Pulmonary artery endothelial cell (primary cell): ENCODE measurements at regions not wholly inside any gene's neighbourhood (a gene's known extent, or its start where the extent isn't known, plus 50 kb on each side); places are given as distances from the start of the nearest gene placed in this dataset.
A peak's percentile ranks its signal among the peaks of the same experiment; 100 is the strongest.

Experiments used
- DNase-seq: peaks from one replicate; pipeline ENCODE4 v3.0.0-alpha.2; 2011; ENCODE audit warnings: low read depth, low spot score

- DNase-seq = no peak
Observed at GRCh38 chr7:20021831-20022230, 195.4 kb downstream of the MACC1 start.

DNA sequence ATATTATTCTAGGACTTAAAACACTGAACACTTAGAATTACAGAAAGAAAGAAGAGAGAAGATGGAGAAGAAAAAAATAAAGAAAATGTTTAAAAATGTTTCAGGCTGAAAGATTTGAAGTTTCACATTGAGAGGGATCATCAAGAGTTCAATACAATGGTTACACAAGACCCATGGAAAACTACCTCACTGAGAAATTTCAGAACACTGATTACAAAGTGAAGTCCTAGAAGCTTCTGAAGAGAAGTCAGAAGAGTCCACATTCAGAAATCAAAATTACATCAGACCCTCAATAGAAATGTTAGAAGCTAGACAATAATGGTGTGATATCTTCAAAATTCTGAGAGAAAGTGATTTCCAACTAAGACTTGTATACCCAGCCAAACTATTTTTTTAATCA, 196.1 kb downstream of the MACC1 start:
- no peak for DNase-seq

DNA sequence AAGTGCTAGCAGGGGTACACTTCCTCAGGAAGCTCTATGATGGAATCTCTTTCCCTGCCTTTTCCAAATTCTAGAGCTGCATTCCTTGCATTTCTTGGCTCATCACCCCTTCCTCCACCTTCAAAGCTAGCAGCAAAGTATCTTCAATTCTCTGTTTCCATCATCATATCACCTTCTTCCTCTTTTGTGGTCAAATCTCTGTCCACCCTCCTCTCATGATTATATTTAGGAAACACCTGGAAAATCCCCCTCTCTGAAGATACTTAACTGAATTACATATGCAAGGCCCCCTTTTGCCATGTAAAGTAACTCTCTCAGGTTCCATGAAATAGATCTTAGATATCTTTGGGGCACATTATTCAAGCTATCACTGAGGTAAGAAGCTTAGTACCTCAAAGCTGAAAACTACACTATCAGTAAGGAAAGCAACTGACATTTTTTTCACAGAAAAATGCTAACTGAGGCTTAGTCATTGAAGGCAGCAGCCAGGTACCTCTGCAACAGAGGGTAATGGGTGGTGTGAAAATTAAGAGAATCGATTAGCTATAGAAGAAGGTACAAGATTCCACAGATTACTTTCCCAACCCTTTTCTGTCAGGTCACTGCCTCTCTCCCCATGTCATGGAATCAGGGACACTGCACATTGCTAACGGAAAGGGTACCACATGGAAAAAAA, 197.3 kb downstream of the MACC1 start:
- DNase-seq = no peak

- DNase-seq = no peak
Observed at GRCh38 chr7:20016669-20017068, 200.5 kb downstream of the MACC1 start.

- no peak for DNase-seq
Observed at GRCh38 chr7:20013536-20013935, 203.6 kb downstream of the MACC1 start.

- no peak for DNase-seq
Observed at GRCh38 chr7:20012100-20012499, 205.1 kb downstream of the MACC1 start.

DNA sequence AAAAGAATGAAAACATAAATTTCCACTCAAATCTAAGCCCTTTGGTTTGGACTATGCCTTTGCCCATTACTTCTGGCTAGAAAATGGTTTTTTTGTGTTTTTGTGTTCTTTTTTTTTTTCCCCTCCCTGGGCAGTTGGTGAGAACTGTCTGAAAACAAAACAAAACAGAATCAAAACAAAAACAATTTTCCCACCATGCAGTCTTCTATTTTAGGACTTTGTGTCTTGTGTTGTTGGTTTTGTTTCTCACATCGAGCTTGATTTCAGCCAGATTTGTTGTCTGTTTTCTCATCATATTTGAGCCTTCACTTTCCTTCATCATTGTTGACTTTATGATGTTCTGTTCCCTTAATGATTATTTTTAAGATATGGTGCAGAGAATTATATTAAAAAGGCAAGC, 206.3 kb downstream of the MACC1 start:
- DNase-seq = no peak

DNA sequence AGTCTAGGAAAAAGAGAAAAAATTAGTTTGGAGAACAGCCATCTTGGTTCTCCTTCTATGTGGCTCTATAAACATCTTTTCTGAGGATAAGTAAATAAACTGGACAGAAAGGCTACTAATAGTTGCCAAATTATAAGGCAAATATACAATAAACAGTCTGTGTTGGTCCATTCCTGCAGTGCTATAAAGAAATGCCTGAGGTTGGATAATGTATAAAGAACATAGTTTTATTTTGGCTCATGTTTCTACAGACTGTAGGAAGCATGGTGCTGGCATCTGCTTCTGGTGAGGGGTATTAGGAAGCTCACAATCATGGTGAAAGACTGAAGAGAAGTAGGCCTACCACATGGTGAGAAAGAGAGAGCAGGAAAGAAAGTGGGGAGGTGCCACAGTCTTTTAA, 209.7 kb downstream of the MACC1 start:
- no peak for DNase-seq

GRCh38 chr7:20005081-20005480, 212.1 kb downstream of the MACC1 start:
- no peak for DNase-seq

DNA sequence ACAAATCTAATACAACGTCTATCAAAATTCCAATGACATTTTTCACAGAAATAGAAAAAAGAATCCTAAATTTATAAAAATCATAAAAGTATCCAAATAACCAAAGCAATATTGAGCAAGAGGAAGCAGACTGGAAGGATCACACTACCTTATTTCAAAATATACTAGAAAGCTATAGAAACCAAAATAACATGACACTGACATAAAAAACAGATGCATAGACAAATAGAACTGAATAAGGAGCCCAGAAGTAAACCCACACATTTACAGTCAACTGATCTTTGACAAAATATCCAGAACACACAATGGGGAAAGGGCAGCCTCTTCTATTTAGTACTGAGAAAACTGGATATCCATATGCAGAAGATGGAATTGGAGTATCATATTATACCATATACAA, 217.5 kb downstream of the MACC1 start:
- no peak for DNase-seq

DNA sequence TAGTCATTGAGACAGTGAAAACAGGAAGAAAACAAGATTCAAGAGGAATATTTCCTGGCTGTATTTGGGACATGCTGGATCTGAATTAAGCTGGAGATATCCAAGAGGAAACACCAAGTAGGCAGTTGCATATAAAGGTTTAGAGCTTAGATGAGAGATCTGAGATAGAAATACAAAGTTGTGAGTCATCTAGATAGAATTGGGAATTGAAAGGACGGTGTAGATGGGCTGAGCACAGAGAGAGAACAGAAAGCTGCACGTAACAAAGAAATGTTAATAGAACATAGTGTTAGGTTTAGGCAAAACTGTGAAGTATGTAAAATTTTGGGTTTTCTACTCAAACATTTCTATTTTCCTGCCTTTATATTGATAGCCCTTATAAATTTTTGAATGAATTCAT, 218.5 kb upstream of the TMEM196 start:
- no peak for DNase-seq

DNA sequence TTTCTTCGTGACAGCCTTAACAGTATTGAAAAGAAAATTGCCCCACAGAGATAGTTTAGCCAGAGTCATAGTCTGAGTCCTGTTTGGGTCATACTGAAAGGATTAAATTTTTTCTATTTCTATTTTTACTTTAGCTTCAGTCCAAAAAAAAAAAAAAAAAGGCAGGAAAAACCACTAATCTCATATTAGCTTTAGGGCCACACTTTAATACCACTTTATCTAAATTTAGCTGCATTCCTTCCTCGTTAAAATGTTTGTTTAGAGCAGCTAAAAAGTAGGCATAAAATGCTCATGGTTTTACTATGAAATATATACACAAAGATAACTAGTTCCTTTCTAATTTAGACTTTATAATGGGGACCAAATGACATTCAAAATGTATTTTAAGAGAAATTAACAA, 216.5 kb upstream of the TMEM196 start:
- DNase-seq = no peak

DNA sequence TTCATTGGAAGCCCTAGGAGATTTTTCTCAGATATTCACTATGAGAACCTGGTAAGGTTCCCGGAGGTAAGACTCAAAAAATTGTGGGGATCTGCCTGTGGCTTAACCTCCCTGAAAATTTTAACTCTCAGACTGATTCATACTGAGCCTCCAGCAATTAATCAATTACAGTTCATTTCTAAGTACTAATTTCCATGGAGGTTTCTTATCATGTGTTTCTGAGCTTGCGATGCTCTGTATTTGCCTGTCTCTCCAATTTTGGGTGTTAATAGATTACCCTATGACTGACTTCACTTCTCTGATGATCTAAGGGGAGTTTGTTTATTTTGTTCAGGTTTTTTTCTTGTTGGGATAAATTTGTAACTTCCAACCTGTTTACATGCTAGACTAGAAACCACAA, 215.4 kb upstream of the TMEM196 start:
- no peak for DNase-seq

GRCh38 chr7:19984231-19984632, 210.8 kb upstream of the TMEM196 start:
- DNase-seq = no peak

DNA sequence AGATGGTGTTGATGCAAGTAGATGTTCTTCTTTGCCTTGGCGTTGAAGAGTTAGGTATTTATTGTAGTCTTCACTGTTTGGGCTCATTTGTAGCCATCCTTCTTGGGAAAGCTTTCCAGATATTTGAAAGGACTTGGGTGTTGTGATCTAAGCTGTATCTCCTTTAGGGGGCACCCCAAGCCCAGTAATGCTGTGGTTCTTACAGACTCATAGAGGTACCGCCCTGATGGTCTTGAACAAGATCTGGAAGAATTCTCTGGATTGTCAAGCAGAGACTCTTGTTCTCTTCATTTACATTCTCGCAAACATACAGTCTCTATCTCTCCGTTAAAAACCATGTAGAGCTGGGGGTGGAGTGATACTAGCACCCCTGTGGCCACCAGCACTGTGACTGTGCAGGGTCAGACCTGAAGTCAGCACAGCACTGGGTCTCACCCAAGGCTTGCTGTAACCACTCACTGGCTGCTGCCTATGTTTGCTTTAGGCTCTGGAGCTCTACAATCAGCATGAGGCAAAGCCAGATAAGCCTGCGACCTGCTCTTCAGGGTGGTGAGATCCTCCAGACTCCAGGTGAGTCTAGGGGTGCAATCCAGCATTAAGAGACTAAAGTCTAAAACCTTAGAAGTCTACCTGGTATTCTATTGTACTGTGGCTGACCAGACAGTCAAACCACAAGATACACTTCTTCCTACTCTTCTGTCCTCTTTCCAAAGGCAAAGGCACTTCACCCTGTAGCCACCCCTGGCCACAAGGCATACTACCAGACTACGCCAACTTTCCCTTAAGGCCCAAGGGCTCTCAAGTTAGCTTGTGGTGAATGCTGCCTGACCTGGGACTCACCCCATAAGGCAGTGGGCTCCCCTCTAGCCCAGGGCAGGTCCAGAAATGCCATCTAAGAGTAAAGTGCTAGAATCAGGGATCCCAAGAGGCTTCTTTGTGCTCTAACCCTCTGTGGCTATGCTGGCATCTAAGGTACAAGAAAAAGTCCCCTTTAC, 209.7 kb upstream of the TMEM196 start:
- peak; percentile 17 for DNase-seq

DNA sequence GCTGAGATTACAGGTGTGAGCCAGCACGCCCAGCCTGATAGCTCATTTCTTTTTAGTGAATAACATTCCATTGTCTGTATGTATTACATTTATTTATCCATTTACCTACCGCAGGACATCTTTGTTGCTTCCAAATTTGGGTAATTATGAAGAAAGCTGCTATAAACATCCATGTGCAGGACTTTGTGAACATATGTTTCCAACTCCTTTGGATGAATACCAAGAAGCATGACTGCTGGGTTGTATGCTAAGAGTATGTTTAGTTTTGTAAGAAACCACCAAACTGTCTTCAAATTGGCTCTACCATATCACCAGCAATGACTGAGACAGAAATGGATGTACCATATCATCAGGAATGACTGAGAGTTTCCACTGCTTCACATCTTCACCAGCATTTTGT, 200.2 kb upstream of the TMEM196 start:
- no peak for DNase-seq

DNA sequence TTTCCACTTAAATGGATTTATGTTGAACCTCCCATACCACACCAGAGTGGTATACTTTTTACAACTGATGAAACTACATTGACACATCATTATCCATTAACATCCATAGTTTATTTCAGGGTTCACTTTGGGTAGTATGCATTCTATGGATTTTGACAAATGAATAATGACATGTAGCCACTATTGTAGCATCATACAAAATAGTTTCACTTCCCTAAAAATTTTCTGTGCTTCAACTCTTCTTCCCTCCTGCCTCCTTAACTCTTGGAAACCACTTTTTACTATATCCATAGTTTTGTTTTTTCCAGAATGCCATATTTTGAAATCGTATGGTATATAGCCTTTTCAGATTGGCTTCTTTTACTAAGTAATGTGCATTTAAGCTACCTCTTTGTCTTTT, 199.5 kb upstream of the TMEM196 start:
- DNase-seq = no peak

DNA sequence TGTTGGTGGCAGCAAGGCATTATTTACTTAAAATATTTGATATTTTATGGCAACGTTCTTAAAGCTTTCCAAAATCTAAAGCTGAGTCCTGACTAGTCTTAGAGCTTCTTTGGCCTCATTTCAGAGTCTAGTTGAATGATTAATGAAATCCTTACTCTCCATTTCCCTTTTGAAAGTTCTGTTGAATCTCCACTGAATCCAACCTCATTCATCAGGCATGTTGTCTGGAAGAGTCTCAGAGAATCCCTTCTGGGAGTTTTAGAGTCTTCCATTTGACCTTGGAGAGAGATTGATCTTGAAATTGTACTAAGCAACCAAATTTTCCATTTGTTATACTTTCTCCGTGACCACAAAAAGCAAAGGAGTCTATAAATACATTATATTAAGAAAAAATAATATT, 198.5 kb upstream of the TMEM196 start:
- no peak for DNase-seq

DNA sequence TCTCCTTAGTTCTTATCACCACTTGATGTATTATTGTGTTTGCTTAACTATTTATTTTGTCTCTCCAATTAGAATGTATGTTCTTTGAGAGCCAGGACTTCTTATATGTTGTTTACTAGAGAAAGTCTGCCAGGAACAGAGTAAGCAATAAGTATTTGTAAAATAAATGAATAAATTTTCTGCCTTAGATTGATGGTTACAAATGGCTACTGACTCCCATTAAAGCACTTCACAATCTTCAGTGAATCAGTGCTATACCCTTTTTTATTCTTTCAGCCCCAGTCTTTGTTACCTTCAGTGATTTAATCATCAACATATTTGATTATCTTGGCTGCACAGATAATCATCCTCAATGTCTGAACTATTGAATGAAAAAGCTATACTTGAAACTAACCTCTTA, 197.1 kb upstream of the TMEM196 start:
- no peak for DNase-seq

DNA sequence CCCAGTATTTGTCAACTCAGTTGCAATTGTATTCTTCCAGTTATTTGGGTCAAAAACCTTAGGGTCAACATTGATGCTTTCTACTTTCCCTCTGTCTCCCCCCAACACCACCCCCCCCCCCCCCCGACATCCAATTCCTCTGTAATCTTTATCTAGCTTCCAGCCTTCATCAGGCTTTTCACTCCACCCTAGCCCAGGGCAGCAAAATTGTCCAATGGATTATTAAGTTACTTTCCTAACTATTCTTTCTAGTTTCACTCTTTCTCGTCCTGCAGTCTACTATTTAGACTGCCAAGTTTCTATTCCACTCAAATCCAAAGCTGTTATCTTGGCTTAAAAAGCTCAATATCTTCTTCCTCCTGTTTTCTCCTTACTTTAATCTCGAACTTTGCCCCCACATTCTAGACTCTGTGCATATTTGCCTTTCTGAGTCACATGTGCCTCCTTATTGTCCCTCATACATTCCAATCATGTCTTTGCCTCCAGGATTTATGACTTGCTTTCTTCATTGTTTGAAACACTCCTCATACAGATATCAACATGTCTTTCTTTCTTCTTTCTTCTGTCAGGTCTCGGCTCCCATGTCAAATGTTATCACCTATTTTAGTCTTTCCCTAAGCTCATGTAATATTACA, 196.6 kb upstream of the TMEM196 start:
- DNase-seq = peak; percentile 8

DNA sequence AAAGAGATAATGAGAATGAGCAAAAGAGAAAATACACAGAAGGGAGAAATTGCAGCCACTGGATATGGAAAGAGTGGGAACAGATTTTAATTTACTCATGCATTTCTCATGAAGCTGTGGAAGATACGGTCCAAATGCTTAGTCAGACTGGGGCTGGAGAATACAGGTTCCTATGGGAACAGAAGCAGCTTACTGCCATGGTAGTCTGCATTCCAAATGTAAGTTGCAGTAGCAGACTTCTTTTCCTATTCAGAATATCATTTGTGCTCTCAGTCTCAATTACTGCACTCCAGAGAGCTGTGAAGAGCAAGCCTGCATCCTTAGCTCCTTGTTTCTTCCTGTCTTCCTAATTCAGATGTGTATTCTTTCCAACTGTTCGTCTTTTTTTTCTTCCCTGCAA, 190.8 kb upstream of the TMEM196 start:
- DNase-seq = no peak

GRCh38 chr7:19963695-19964094, 190.3 kb upstream of the TMEM196 start:
- DNase-seq = no peak
